ENCODE measurements at regions not wholly inside any gene's neighbourhood (a gene's known extent, or its start where the extent isn't known, plus 50 kb on each side); places are given as distances from the start of the nearest gene placed in this dataset.

DNA sequence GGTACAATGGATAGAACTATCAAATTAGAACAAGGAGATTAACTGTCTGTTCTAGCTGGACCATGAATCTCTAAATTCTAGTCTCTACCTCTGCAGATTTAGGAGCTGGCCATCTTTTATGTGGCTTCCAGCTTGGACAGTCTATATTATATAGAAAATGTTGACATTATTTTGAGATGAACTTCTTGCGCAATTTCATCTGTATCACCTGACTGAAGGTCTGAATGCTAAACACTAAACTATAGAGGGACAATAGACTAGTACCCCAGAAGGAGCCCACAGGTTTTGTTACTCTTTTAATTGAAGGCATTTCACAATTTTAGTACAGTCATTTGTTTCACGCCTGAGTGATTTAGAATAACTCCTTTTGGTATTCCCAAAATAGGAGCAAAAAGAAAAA is 222.4 kb upstream of the ANKRD30A start:
- no peak for TF ChIP-seq POLR2A (IDR thresholded peaks at IDR 0.05)
- no peak for TF ChIP-seq EP300 (IDR thresholded peaks at IDR 0.05)
- TF ChIP-seq, protein P1, sequence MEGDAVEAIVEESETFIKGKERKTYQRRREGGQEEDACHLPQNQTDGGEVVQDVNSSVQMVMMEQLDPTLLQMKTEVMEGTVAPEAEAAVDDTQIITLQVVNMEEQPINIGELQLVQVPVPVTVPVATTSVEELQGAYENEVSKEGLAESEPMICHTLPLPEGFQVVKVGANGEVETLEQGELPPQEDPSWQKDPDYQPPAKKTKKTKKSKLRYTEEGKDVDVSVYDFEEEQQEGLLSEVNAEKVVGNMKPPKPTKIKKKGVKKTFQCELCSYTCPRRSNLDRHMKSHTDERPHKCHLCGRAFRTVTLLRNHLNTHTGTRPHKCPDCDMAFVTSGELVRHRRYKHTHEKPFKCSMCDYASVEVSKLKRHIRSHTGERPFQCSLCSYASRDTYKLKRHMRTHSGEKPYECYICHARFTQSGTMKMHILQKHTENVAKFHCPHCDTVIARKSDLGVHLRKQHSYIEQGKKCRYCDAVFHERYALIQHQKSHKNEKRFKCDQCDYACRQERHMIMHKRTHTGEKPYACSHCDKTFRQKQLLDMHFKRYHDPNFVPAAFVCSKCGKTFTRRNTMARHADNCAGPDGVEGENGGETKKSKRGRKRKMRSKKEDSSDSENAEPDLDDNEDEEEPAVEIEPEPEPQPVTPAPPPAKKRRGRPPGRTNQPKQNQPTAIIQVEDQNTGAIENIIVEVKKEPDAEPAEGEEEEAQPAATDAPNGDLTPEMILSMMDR (IDR thresholded peaks at IDR 0.05): no peak
- TF ChIP-seq POLR2AphosphoS5 (IDR thresholded peaks at IDR 0.05): no peak
